ENCODE measurements at regions not wholly inside any gene's neighbourhood (a gene's known extent, or its start where the extent isn't known, plus 50 kb on each side); places are given as distances from the start of the nearest gene placed in this dataset.

DNA sequence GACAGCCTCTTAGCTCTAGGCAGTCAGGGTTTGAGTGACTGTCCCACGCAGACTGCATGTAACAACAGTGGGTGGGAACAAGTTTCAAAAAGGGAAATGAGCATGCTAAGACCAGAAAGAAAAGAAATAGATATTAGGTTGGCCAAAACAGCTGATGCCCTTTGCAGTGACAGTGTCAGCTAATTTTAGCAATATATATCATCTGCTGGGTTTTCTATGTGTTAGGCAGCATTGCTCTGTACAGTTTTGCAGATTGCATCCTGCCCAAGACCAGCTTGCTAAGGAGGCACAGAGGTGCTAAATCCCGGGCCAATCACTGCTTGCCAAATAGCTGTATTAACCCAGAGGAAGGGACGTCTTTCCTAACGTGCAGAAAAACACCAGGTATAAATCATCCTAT lies 541.9 kb upstream of the TBX3 start:
- TF ChIP-seq CTCF (conservative IDR thresholded peaks at IDR 0.05 in 1 of 2, IDR thresholded peaks at IDR 0.05 in 1 of 2; ENCODE audit: low read depth in 1 of 2, low read length in 2 of 2) (no peak), EZH2 (IDR thresholded peaks at IDR 0.05; ENCODE audit: low read length, missing control alignments) (no peak)

All from fibroblast of lung (primary cell).